Right lobe of liver (tissue), 6 donors: ENCODE measurements at regions not wholly inside any gene's neighbourhood (a gene's known extent, or its start where the extent isn't known, plus 50 kb on each side); places are given as distances from the start of the nearest gene placed in this dataset.

ENCODE experiments used
- ATAC-seq, 4 donors: fragments of 200-7000 bp; cut with Tn5 transposase; one replicate each; pipeline ENCODE4 v1.9.1; 2020; ENCODE audit warnings: mild to moderate bottlenecking in 4 of 4, moderate library complexity in 4 of 4
- DNase-seq, 3 donors: peaks; one replicate each; pipeline ENCODE4 v3.0.0-alpha.2; 2020
- H3K27ac ChIP-seq, 3 donors: fragments of 200-600 bp; one replicate each; pipeline ENCODE4 v1.8.0; 2022
- H3K27me3 ChIP-seq, 2 donors: fragments of 200-600 bp; one replicate each; pipeline ENCODE4 v1.8.0; 2022
- H3K36me3 ChIP-seq, 4 donors: fragments of 200-600 bp; sonication (generic) in 1 of 4; one replicate each; pipeline versions ENCODE4 v1.5.1 to v1.8.0; 2017 to 2022; ENCODE audit warnings: control low read depth in 1 of 4
- H3K4me1 ChIP-seq, 4 donors: fragments of 200-600 bp; sonication (generic) in 1 of 4; one replicate each; pipeline versions ENCODE4 v1.5.1 to v1.8.0; 2017 to 2022; ENCODE audit warnings: control low read depth in 1 of 4
- H3K4me3 ChIP-seq, 3 donors: fragments of 200-600 bp; one replicate each; pipeline ENCODE4 v1.8.0; 2022
- H3K9me3 ChIP-seq, 4 donors: fragments of 200-600 bp; sonication (generic) in 1 of 4; one replicate each; pipeline versions ENCODE4 v1.5.1 to v1.8.0; 2017 to 2022; ENCODE audit warnings: control low read depth in 1 of 4
- POLR2A ChIP-seq: fragments of 450-650 bp; IDR thresholded peaks from one replicate; pipeline ENCODE4 v1.6.1; 2017; ENCODE audit warnings: antibody characterized with exemption, mild to moderate bottlenecking
- WGBS: methylation state at CpG from one replicate; pipeline ENCODE4 v1.1.6; 2018; ENCODE audit warnings: low coverage, low lambda C conversion rate; ENCODE audit not compliant: insufficient coverage; ENCODE audit errors: missing lambda C conversion rate; 5-methylcytosine and 5-hydroxymethylcytosine counted together
- intact Hi-C, 2 donors: fragments of 100-400 bp; cut with DNase I; formaldehyde crosslinking; loops; one replicate each; pipeline versions ENCODE4 v1.11.2 to v1.14.1; 2022
- TF ChIP-seq, protein P1 (sequence below), 4 donors: fragments of 200-600 bp in 3 of 4; fragments of 450-650 bp in 1 of 4; IDR thresholded peaks; one replicate each; pipeline versions ENCODE4 v1.5.1 to v1.8.0; 2016 to 2022; ENCODE audit warnings: antibody characterized with exemption in 4 of 4, mild to moderate bottlenecking in 2 of 4
- donor health status: DM: no; HTN: yes; CAD: no.
- donor health status: DM: no; HTN: no; CAD: no.
- donor health status: DM: no; HTN: no; CAD: no.
- donor health status: DM: no; HTN: yes; CAD: no.
- donor health status: DM: no; HTN: yes; CAD: no.

DNA sequence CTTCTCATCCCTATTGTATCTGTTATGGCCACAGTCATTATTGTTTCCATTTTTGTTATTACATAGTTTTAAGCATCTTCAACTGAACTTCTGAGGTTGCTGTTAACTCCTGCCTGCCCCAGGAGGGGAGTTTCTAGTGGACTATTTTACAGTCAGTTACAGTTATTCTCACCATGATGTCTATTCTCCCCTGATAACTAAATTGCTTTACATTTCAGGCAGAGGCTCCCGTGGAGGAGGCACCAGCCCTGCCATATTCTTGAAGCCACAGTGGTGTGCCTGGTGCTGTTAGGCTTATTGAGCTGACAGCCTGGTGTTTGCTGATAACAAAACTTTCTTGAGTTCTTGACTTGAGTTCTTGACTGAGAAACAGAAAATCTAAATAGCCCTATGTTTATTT lies 256.4 kb downstream of the TFCP2L1 start:
- ATAC-seq = no peak
- TF ChIP-seq POLR2A = no peak
- TF ChIP-seq, protein P1, sequence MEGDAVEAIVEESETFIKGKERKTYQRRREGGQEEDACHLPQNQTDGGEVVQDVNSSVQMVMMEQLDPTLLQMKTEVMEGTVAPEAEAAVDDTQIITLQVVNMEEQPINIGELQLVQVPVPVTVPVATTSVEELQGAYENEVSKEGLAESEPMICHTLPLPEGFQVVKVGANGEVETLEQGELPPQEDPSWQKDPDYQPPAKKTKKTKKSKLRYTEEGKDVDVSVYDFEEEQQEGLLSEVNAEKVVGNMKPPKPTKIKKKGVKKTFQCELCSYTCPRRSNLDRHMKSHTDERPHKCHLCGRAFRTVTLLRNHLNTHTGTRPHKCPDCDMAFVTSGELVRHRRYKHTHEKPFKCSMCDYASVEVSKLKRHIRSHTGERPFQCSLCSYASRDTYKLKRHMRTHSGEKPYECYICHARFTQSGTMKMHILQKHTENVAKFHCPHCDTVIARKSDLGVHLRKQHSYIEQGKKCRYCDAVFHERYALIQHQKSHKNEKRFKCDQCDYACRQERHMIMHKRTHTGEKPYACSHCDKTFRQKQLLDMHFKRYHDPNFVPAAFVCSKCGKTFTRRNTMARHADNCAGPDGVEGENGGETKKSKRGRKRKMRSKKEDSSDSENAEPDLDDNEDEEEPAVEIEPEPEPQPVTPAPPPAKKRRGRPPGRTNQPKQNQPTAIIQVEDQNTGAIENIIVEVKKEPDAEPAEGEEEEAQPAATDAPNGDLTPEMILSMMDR (IDR thresholded peaks at IDR 0.05) = no peak
- Histone ChIP-seq H3K9me3 (no peaks in the 10 kb centered on the region), H3K27ac (no peak overlapping the region), H3K4me1 (no peaks in the 10 kb centered on the region), H3K36me3 (no peaks in the 10 kb centered on the region), H3K27me3 (no peaks in the 10 kb centered on the region), H3K4me3 (no peak overlapping the region)
- DNase-seq = no peak
- WGBS = 38% methylated on average over 1 of the region's 1 CpG
- intact Hi-C loops = no loop called here

DNA sequence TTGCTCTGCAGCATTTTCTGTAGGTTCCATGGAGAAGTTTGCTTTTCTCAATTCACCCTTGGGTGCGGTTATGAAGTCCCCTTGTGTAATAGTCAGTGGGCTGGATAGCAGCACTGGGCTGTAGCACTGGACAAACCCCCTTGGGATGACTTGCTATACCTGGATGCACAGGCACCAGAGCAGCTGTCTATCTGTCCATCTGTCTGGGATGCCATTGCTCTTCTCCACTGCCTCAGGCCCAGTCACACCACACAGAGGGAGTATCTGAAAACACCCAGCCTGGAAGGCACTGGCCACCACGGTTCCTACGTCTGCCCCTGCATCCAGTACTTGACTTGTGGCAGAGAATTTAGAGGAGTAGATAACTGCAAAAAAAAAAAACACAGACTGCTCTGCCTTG lies 254.5 kb downstream of the TFCP2L1 start:
- WGBS = 13% methylated on average over 3 of the region's 3 CpGs
- no peak overlapping the region for H3K27ac ChIP-seq
- DNase-seq = no peak
- H3K36me3 ChIP-seq = no peaks in the 10 kb centered on the region
- ATAC-seq = no peak
- no peaks in the 10 kb centered on the region for H3K27me3 ChIP-seq
- intact Hi-C loops = no loop called here
- H3K4me3 ChIP-seq = no peak overlapping the region
- H3K9me3 ChIP-seq = no peaks in the 10 kb centered on the region
- TF ChIP-seq, protein P1 (IDR thresholded peaks at IDR 0.05) = no peak
- no peak for TF ChIP-seq POLR2A
- no peaks in the 10 kb centered on the region for H3K4me1 ChIP-seq

DNA sequence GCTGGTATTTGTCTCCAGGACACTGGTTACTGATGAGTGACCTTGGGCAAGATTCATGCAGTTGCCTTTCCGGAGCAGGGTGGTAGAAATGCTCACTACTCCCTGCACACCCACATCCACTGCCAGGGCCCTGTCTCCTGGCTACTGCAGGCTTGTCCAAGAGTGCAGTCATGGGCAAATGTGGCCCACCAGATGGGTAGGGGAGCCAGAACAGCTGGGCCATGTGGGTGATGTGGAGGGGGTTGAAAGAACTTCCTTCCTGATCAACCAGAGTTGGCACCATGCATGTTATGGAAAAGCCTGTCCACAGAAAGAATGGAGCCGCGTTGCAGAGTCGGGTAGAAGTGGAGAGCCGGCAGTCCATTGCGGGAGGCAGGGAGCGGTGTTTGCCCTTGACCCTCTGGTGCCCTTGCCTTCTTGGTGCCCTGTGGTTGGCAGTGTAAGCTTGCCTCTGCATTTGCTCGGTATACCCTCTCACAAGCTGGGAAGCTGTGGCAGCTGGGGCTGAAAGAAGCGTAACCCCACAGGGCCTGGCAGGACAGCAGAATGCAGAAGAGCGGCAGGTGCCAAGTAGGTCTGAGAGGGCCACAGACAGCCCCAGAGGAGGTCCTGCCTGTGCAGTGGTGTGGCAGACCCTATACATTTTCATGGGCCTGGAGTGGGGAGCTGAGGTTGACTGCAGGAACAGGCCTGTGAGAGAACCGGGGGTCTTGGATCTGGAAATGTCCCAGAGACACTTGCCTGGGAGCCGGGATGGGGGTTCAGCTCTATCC lies 253.2 kb downstream of the TFCP2L1 start:
- Histone ChIP-seq H3K36me3 (no peaks in the 10 kb centered on the region), H3K4me3 (no peak overlapping the region), H3K27me3 (no peaks in the 10 kb centered on the region), H3K27ac (no peak overlapping the region), H3K9me3 (no peaks in the 10 kb centered on the region), H3K4me1 (no peaks in the 10 kb centered on the region)
- no CpG with 5 or more reads among the region's 12 CpGs for WGBS
- intact Hi-C loops = no loop called here
- TF ChIP-seq POLR2A = no peak
- TF ChIP-seq, protein P1 (IDR thresholded peaks at IDR 0.05) = no peak
- DNase-seq (no peak), ATAC-seq (no peak)

DNA sequence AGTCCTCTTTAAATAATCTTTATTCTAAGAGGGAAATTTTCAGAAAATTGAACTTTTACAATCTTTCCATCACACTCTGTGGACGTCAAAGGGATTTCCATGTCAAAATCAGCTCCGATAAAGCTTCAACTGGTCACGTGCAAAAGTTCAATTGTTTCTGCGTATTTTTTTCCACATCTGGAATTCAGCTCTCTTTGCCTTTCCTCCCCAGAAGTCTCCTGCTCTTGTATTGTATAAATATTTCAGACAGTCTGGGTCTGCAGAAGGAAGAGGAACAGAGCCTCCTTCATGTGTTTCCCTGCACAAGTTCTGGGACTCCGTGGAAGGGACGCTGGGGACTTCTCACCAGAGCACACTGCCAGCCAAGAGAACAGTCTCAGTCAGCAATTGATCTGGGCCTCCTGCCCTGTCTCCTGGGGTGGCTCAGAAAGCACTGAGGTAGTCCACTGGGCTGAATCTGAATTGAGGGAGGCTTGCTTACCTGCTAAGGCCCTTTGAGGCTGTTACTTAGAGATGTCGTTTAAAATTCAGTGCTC lies 251.5 kb downstream of the TFCP2L1 start:
- no peak overlapping the region for H3K27ac ChIP-seq
- WGBS = 71% methylated on average over 7 of the region's 7 CpGs
- intact Hi-C loops = no loop called here
- ATAC-seq = no peak
- H3K9me3 ChIP-seq = no peaks in the 10 kb centered on the region
- H3K27me3 ChIP-seq = no peaks in the 10 kb centered on the region
- no peaks in the 10 kb centered on the region for H3K4me1 ChIP-seq
- no peak overlapping the region for H3K4me3 ChIP-seq
- H3K36me3 ChIP-seq = no peaks in the 10 kb centered on the region
- no peak for DNase-seq
- TF ChIP-seq POLR2A = no peak
- TF ChIP-seq, protein P1 (IDR thresholded peaks at IDR 0.05) = no peak
